ENCODE measurements at regions not wholly inside any gene's neighbourhood (a gene's known extent, or its start where the extent isn't known, plus 50 kb on each side); places are given as distances from the start of the nearest gene placed in this dataset.

GRCh38 chr5:30357371-30357770 lies 836.1 kb upstream of the CDH6 start:
- TF ChIP-seq, protein P1, sequence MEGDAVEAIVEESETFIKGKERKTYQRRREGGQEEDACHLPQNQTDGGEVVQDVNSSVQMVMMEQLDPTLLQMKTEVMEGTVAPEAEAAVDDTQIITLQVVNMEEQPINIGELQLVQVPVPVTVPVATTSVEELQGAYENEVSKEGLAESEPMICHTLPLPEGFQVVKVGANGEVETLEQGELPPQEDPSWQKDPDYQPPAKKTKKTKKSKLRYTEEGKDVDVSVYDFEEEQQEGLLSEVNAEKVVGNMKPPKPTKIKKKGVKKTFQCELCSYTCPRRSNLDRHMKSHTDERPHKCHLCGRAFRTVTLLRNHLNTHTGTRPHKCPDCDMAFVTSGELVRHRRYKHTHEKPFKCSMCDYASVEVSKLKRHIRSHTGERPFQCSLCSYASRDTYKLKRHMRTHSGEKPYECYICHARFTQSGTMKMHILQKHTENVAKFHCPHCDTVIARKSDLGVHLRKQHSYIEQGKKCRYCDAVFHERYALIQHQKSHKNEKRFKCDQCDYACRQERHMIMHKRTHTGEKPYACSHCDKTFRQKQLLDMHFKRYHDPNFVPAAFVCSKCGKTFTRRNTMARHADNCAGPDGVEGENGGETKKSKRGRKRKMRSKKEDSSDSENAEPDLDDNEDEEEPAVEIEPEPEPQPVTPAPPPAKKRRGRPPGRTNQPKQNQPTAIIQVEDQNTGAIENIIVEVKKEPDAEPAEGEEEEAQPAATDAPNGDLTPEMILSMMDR (IDR thresholded peaks at IDR 0.05) = no peak
- TF ChIP-seq POLR2A (IDR thresholded peaks at IDR 0.05) = no peak
